Prostate gland (tissue), 2 donors: ENCODE measurements at regions not wholly inside any gene's neighbourhood (a gene's known extent, or its start where the extent isn't known, plus 50 kb on each side); places are given as distances from the start of the nearest gene placed in this dataset.

ENCODE experiments used
- POLR2A ChIP-seq: fragments of 450-650 bp; IDR thresholded peaks from one replicate; pipeline ENCODE4 v1.6.1; 2016; ENCODE audit warnings: antibody characterized with exemption, mild to moderate bottlenecking
- POLR2AphosphoS5 ChIP-seq: sonication (generic); formaldehyde crosslinking; IDR thresholded peaks from one replicate; pipeline ENCODE4 v1.6.1; 2017; ENCODE audit warnings: antibody characterized with exemption
- TF ChIP-seq, protein P1 (sequence below), 4 experiments: fragments of 200-600 bp in 2 of 4; fragments of 450-650 bp in 2 of 4; sonication (generic) in 2 of 4; IDR thresholded peaks; 1 replicate in 3 of 4; 2 replicates in 1 of 4; pipeline ENCODE4 v1.5.1; 2016 to 2019; ENCODE audit warnings: antibody characterized with exemption in 4 of 4, mild to moderate bottlenecking in 2 of 4, moderate library complexity in 2 of 4

- TF ChIP-seq, protein P1, sequence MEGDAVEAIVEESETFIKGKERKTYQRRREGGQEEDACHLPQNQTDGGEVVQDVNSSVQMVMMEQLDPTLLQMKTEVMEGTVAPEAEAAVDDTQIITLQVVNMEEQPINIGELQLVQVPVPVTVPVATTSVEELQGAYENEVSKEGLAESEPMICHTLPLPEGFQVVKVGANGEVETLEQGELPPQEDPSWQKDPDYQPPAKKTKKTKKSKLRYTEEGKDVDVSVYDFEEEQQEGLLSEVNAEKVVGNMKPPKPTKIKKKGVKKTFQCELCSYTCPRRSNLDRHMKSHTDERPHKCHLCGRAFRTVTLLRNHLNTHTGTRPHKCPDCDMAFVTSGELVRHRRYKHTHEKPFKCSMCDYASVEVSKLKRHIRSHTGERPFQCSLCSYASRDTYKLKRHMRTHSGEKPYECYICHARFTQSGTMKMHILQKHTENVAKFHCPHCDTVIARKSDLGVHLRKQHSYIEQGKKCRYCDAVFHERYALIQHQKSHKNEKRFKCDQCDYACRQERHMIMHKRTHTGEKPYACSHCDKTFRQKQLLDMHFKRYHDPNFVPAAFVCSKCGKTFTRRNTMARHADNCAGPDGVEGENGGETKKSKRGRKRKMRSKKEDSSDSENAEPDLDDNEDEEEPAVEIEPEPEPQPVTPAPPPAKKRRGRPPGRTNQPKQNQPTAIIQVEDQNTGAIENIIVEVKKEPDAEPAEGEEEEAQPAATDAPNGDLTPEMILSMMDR (IDR thresholded peaks at IDR 0.05), result no peak
- no peak for TF ChIP-seq POLR2AphosphoS5
- TF ChIP-seq POLR2A, result no peak
Observed at GRCh38 chr9:38288502-38288901, 104.0 kb upstream of the ALDH1B1 start.
